ENCODE measurements at regions not wholly inside any gene's neighbourhood (a gene's known extent, or its start where the extent isn't known, plus 50 kb on each side); places are given as distances from the start of the nearest gene placed in this dataset.

DNA sequence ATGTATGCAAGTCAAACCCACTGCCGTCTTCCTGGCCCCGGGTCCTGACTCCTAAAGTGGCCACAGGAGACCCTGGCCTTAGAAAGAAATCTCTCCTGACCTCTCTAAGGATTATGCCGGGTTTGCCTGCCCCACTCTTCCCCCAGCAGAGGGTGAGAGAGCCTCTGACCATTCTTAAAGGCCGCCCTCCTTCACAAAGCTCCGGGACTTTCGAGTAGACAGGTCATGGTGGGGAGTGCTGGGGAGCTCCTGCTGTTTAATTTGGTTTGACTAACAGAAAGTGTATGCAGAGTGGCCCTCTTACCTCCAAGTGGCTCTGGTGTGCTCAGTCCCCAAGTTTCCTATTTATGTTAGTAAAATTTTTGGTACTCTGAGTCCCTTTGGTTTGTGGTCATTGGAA, 111.8 kb downstream of the LRRC70 start:
- no peak overlapping the region for H3K27ac ChIP-seq (ENCODE audit: extremely low read depth, low read depth, low read length)
- H3K36me3 ChIP-seq (ENCODE audit: control insufficient read depth, insufficient read depth, low read length): no peaks in the 10 kb centered on the region
- ATAC-seq: peak; percentile 81
- H3K4me1 ChIP-seq (replicated peaks in 1 of 2; ENCODE audit: control insufficient read depth in 2 of 2, insufficient read depth in 2 of 2, low read length in 2 of 2): no peaks in the 10 kb centered on the region; a peak in 1 of 5 replicates
- no peaks in the 10 kb centered on the region for H3K79me2 ChIP-seq (ENCODE audit: control insufficient read depth, insufficient read depth, low read length)
- H4K20me1 ChIP-seq (replicated peaks; ENCODE audit: control insufficient read depth, insufficient read depth, low read length): no peaks in the 10 kb centered on the region
- no TSS peak for BruUV-seq (replicated peaks)
- no peak for FAIRE-seq
- H2AFZ ChIP-seq (ENCODE audit: low read depth, low read length): peak overlapping the region; percentile 59; the same call in 1 of the 2 replicates
- TF ChIP-seq, protein P1, sequence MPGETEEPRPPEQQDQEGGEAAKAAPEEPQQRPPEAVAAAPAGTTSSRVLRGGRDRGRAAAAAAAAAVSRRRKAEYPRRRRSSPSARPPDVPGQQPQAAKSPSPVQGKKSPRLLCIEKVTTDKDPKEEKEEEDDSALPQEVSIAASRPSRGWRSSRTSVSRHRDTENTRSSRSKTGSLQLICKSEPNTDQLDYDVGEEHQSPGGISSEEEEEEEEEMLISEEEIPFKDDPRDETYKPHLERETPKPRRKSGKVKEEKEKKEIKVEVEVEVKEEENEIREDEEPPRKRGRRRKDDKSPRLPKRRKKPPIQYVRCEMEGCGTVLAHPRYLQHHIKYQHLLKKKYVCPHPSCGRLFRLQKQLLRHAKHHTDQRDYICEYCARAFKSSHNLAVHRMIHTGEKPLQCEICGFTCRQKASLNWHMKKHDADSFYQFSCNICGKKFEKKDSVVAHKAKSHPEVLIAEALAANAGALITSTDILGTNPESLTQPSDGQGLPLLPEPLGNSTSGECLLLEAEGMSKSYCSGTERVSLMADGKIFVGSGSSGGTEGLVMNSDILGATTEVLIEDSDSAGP (CRISPR knock-in tag; IDR thresholded peaks at IDR 0.05): no peak
- TF ChIP-seq KDM1A (IDR thresholded peaks at IDR 0.05) (no peak), ZBTB17 (CRISPR knock-in tag; IDR thresholded peaks at IDR 0.05) (no peak)
- TF ChIP-seq, protein P2, sequence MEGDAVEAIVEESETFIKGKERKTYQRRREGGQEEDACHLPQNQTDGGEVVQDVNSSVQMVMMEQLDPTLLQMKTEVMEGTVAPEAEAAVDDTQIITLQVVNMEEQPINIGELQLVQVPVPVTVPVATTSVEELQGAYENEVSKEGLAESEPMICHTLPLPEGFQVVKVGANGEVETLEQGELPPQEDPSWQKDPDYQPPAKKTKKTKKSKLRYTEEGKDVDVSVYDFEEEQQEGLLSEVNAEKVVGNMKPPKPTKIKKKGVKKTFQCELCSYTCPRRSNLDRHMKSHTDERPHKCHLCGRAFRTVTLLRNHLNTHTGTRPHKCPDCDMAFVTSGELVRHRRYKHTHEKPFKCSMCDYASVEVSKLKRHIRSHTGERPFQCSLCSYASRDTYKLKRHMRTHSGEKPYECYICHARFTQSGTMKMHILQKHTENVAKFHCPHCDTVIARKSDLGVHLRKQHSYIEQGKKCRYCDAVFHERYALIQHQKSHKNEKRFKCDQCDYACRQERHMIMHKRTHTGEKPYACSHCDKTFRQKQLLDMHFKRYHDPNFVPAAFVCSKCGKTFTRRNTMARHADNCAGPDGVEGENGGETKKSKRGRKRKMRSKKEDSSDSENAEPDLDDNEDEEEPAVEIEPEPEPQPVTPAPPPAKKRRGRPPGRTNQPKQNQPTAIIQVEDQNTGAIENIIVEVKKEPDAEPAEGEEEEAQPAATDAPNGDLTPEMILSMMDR (IDR thresholded peaks at IDR 0.05 in 2 of 3, conservative IDR thresholded peaks at IDR 0.05 in 1 of 3; ENCODE audit: insufficient read depth in 2 of 3, low read depth in 1 of 3, low read length in 3 of 3): peak in 1 of 3 experiments; percentile 2; a peak in 1 of 6 replicates
- H3K9me3 ChIP-seq (replicated peaks; ENCODE audit: control insufficient read depth, insufficient read depth, low read depth, low read length): no peaks in the 10 kb centered on the region
- no peaks in the 10 kb centered on the region for H3K9me1 ChIP-seq (ENCODE audit: control insufficient read depth, insufficient read depth, low read length)
- in situ Hi-C loops (cut with MboI) (no loop called here), intact Hi-C loops (cut with micrococcal nuclease) (no loop called here)
- H3K4me3 ChIP-seq: no peak overlapping the region
- H3K9ac ChIP-seq (ENCODE audit: insufficient read depth in 1 of 2, low read depth in 2 of 2, low read length in 2 of 2): no peak overlapping the region
- no peaks in the 10 kb centered on the region for H3K27me3 ChIP-seq (ENCODE audit: control insufficient read depth in 2 of 2, insufficient read depth in 2 of 2, low read length in 2 of 2)
- peak in 1 of 4 experiments; percentile 6 for DNase-seq (ENCODE audit: extremely low read depth in 1 of 4, low spot score in 3 of 4)
- no peak overlapping the region for H3K4me2 ChIP-seq (ENCODE audit: insufficient read depth, low read length)
- 3% methylated on average over 6 of the region's 6 CpGs for WGBS (ENCODE audit: insufficient coverage, low coverage, missing lambda C conversion rate)
- ChIA-PET POLR2A (no interaction called here), CTCF (ENCODE audit: low intra/inter-chr PET ratio) (no interaction called here)

All from K562 (cell line).